ENCODE measurements at regions not wholly inside any gene's neighbourhood (a gene's known extent, or its start where the extent isn't known, plus 50 kb on each side); places are given as distances from the start of the nearest gene placed in this dataset.
A peak's percentile ranks its signal among the peaks of the same experiment; 100 is the strongest.
"Not testable (repeated sequence)": the region's sequence is repeated elsewhere in the genome, so short reads cannot be mapped to it uniquely, and the experiment has no call there.

- DNase-seq (ENCODE audit: low read depth): peak; percentile 33
These were observed 371.9 kb downstream of the KCNRG start for GRCh38 chr13:50387051-50387581.

DNA sequence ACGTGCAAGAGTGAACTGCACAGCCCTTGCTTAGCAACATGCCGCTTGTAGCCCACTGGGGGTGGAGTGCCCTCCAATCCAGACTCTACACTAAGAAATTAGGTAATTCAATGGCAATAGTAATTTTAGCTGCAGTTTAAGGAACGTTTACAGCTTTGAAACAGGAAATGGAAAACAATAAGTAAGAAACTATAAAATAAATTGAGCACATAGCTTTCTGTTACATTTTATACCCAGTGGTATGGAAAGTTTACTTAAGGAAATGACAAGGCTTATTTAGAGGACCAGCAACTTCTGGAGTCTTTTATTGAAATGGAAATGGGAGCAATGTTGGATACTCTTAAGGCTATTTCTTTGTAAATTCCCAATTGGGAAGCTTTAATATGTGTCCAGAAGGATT, 373.2 kb downstream of the KCNRG start:
- DNase-seq (ENCODE audit: low read depth): no peak

GRCh38 chr13:50389726-50390125, 374.5 kb downstream of the KCNRG start:
- no peak for DNase-seq (ENCODE audit: low read depth)

DNA sequence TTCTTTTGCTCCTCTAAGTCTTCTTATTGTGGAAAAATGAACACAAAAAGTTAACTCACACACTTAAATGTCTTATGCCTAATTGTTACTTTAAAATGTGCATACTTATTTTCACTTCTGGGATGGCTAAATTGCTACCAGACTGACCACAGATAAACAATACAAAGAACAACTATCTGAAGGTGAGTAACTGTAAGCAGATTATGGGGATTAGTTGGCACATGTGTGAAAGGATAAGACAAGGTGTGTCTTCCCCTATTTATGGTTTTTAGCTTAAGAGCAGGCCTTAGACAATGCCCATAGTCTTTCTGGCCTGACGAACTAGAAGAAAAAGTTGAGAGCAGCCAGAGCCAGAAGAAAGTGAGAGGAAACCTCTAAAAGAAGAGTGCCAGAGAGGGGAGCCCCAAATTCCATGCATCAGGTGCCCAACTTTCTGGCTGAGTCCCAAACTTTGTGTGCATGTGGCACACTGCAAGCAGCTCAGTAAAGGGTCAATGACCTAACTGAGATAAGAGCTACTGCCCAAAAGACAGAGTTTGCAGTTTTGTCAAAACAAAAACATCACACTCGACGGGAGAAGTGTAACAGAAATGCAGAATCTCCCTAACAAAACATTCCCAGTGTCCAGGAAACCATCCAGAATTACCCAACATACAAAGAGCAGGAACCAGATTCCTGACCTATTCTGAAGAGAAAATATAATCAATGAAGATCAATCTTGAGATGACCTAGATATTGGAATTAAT, 375.4 kb downstream of the KCNRG start:
- no peak for DNase-seq (ENCODE audit: low read depth)

DNA sequence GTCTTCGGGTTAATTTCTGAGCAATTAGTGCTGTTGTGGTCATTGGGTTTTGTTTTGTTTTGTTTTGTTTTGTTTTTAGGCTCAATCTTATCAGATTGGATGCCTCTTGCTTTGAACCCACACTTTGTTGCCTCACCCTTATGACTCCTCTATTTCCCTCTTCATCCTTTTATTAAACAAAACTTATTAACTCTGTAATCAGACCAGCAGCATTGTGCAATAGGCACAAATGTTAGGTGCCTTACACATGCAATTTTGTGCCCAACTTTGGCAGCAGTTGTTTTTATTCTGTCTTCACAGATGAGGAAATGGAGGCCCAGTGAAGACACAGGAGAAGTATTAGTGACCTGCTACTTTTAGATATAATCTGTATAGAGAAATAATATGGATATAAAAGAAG, 377.7 kb downstream of the KCNRG start:
- DNase-seq (ENCODE audit: low read depth): no peak

DNA sequence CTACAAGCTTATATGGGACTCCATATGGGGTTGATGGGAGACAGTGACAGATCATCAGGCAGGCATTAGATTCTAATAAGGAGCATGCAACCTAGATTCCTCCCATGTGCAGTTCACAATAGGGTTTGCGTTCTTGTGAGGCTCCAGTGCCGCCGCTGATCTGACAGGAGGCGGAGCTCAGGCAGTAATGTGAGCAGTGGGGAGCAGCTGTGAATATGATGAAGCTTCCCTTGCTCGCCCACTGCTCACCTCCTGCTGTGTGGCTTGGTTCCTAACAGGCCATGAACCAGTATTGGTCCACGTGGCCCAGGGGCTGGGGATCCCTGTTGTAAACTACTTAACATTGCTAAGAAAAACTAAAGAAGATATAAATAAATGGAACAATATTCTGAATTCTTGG, 378.4 kb downstream of the KCNRG start:
- DNase-seq (ENCODE audit: low read depth): no peak

GRCh38 chr13:50396001-50396400, 380.8 kb downstream of the KCNRG start:
- DNase-seq (ENCODE audit: low read depth): no peak

GRCh38 chr13:50396618-50397017, 381.4 kb downstream of the KCNRG start:
- DNase-seq (ENCODE audit: low read depth): not testable (repeated sequence)

GRCh38 chr13:50400035-50400726, 384.9 kb downstream of the KCNRG start:
- peak; percentile 71 for DNase-seq (ENCODE audit: low read depth)

GRCh38 chr13:50401049-50401505, 385.8 kb downstream of the KCNRG start:
- peak; percentile 88 for DNase-seq (ENCODE audit: low read depth)

- DNase-seq (ENCODE audit: low read depth): peak; percentile 45
These were observed 386.6 kb downstream of the KCNRG start for GRCh38 chr13:50401721-50402465.

DNA sequence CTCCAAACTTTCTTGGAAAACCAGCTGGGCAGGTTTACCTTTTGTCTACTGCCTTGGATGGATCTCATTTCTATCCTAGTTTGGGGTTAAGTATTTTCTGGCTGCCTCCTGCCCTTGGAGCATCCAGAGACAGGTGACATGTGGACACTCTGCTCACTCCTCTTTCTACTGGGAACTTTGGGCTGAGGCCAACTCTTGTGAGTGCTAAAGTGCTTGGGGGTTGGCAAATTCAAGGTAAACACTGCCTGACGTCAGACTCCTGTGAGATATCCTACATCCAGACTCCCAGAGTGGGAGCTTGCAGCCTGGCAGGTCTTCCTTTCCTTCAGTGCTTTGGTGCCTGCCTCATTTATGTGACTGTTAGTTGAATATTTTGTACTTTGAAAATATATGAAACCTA, 388.1 kb downstream of the KCNRG start:
- no peak for DNase-seq (ENCODE audit: low read depth)

DNA sequence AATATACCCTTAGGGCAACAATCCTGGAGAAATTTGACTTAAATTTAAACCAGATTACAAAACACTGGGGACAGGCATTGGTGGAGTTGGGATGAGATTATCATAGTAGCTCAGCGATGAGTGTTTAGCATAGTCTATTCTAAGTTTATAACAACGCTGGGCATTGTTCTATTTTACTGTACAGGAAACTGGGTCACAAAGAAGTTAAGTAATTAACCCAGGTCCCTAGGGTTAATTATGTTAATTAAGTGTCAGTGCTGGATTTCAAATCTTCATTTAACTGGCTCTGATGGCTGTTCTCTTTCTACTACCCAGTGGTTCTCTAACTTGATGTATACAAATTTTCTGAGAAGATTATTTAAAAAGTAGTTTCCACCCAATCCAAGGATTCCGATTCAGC, 388.9 kb downstream of the KCNRG start:
- no peak for DNase-seq (ENCODE audit: low read depth)

- DNase-seq (ENCODE audit: low read depth): no peak
These were observed 389.5 kb downstream of the KCNRG start for GRCh38 chr13:50404769-50405168.

DNA sequence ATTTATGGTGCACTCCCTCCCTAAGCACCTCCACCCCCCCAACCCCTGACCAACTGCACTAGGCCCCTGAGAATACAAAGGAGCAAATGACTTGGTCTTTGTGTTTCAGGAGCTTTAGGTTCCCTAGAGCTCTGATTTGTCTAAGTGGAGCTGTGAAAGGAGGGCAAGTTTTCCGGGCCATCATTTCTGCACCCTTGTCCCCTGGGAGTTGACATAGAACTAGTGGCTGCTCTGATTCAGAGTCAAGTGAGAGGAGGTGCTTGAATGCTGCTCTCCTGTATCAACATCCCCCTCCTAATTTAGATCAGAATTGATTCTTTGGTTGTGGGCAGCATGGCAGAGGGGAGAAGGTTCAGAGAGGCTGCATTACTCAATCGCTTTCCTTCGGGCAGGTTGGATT, 391.6 kb downstream of the KCNRG start:
- no peak for DNase-seq (ENCODE audit: low read depth)

DNA sequence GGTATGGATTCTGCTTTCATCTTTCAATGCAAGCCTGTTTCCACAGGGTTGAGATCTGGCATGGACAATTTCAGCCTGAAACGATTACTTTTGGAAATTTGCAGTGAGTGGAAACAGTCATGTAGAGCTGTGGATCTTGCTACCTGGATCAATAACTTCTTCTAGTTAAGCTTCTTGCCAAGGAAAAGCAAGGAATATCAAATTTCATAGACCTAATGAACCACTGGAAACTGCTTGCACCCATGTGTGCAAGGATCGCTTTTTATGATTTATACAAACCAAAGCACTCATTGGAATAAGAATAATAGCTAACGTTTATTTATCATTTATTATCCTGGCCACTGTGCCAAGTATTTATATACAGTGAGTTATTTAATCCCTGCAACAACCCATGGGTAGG, 392.8 kb downstream of the KCNRG start:
- DNase-seq (ENCODE audit: low read depth): no peak

DNA sequence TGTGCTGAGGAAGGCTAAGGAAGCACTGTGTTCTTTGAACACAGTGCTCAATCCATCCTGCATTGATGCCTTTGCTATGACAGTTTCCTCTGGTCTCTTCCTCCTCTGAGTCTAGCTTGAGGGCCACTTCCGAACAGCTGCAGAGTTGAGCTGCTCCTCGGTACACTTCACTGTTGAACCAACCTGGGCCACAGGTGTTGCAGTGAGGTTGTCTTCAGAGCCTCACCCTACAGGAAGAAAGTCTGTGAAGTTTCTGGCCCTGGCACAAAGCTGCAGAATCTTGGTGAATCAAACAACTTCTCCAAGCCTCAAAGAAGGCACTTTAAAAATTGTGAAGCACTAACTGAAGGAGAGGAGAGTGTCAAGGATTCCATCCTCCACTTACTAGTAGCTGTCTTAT, 394.0 kb downstream of the KCNRG start:
- no peak for DNase-seq (ENCODE audit: low read depth)

GRCh38 chr13:50410921-50411746, 395.9 kb downstream of the KCNRG start:
- peak; percentile 97 for DNase-seq (ENCODE audit: low read depth)

GRCh38 chr13:50412046-50412617, 396.9 kb downstream of the KCNRG start:
- no peak for DNase-seq (ENCODE audit: low read depth)

DNA sequence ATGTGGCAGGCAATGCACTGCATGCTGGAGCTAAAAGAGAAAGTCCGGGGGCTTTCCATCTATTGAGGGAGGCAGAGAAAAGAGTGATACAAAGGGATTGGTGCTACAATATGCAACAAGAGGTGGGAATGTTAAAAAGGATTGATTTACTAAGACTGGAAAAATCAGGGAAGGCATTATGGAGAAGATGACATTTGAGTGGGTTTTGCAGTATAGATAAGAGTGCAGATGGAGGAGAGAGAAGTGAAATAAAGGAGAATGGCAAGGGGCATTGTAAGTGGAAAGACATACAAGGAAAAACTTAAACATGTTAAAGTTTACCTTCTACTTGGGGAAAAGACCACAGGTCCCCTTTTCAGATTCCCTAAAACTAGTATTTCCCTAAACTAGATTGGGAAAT, 399.4 kb downstream of the KCNRG start:
- no peak for DNase-seq (ENCODE audit: low read depth)

DNA sequence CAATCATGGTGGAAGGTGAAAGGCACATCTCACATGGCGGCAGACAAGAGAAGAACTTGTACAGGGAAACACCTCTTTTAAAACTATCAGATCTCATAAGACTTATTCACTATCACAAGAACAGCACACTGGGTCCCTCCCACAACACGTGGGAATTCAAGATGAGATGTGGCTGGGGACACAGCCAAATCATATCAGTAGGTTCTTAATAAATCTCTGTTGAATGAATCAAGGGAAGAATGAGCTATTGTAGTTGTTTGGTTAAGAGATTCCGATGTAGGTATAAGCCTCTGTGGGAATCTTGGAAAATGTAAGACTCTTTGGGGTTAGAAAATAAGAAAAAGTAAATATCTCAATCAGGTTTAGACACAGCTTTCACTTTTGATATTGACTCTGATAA, 400.2 kb downstream of the KCNRG start:
- DNase-seq (ENCODE audit: low read depth): no peak

All from RPMI7951 (cell line).